K562 (cell line): ENCODE measurements at regions not wholly inside any gene's neighbourhood (a gene's known extent, or its start where the extent isn't known, plus 50 kb on each side); places are given as distances from the start of the nearest gene placed in this dataset.

Experiments used
- ATAC-seq: fragments of 200-7000 bp; cut with Tn5 transposase; 3 replicates; pipeline ENCODE4 v1.9.1; 2020; ENCODE audit warnings: moderate library complexity
- BruUV-seq: library from RNA; stranded (reverse); fragments of 400-500 nt; replicated peaks from 2 replicates; lab custom pipeline; 2021; lab: Mats Ljungman, UMichigan
- CTCF ChIA-PET: fragments of 300-600 bp; formaldehyde crosslinking; extraction: SDS; loops from one replicate; lab custom pipeline; 2021; ENCODE audit warnings: low intra/inter-chr PET ratio; lab: Yijun Ruan, JAX
- POLR2A ChIA-PET: fragments of 300-600, 350-650 bp; sonication (Branson Sonifier 250); formaldehyde crosslinking; extraction: SDS; loops from one replicate; lab custom pipeline; 2021; ENCODE audit warnings: antibody characterized with exemption, inconsistent platforms; lab: Yijun Ruan, JAX
- DNase-seq, 4 experiments: peaks; one replicate each; pipeline versions ENCODE4 v3.0.0 to v3.0.0-alpha.2; 2011 to 2018; ENCODE audit warnings: low spot score in 3 of 4, mixed read lengths in 3 of 4; ENCODE audit errors: extremely low read depth in 1 of 4
- FAIRE-seq: peaks from 2 replicates; lab custom pipeline; 2011; peaks lifted over from hg19 to GRCh38; lab: Jason Lieb, UNC
- H2AFZ ChIP-seq: 2 replicates; pipeline ENCODE4 v1.6.0; 2011; ENCODE audit warnings: low read depth, low read length, control low read depth, inconsistent platforms
- H3K27ac ChIP-seq: fragments of 200-600 bp; 3 replicates; pipeline ENCODE4 v1.8.0; 2011; ENCODE audit warnings: low read depth, mild to moderate bottlenecking, control low read depth, inconsistent platforms, low read length, moderate library complexity, mixed read lengths; ENCODE audit errors: extremely low read depth
- H3K27me3 ChIP-seq, 2 experiments: fragments of 300-600 bp in 1 of 2; 2 replicates in 1 of 2; 3 replicates in 1 of 2; pipeline versions ENCODE4 v1.6.0 to v1.8.0; 2011; ENCODE audit warnings: inconsistent platforms in 2 of 2, low read length in 2 of 2, mild to moderate bottlenecking in 1 of 2, mixed read lengths in 1 of 2, moderate library complexity in 1 of 2; ENCODE audit not compliant: control insufficient read depth in 2 of 2, insufficient read depth in 2 of 2
- H3K36me3 ChIP-seq: fragments of 300-600 bp; 3 replicates; pipeline ENCODE4 v1.8.0; 2011; ENCODE audit warnings: mild to moderate bottlenecking, low read length, inconsistent platforms; ENCODE audit not compliant: control insufficient read depth, insufficient read depth
- H3K4me1 ChIP-seq, 2 experiments: fragments of 200-600 bp in 1 of 2; replicated peaks in 1 of 2; 2 replicates in 1 of 2; 3 replicates in 1 of 2; pipeline versions ENCODE4 v1.5.1 to v1.8.0; 2011; ENCODE audit warnings: inconsistent platforms in 2 of 2, low read length in 2 of 2, mild to moderate bottlenecking in 1 of 2, mixed read lengths in 1 of 2, moderate library complexity in 1 of 2; ENCODE audit not compliant: control insufficient read depth in 2 of 2, insufficient read depth in 2 of 2
- H3K4me2 ChIP-seq: 2 replicates; pipeline ENCODE4 v1.6.1; 2011; ENCODE audit warnings: low read length, control low read depth, inconsistent platforms, mixed read lengths; ENCODE audit not compliant: insufficient read depth
- H3K4me3 ChIP-seq: fragments of 200-600 bp; sonication (generic), shearing (Covaris generic); 2 replicates; pipeline ENCODE4 v1.5.1; 2016; ENCODE audit warnings: control low read depth, inconsistent platforms
- H3K79me2 ChIP-seq: fragments of 200-600 bp; 3 replicates; pipeline ENCODE4 v1.8.0; 2011; ENCODE audit warnings: low read length, inconsistent platforms; ENCODE audit not compliant: control insufficient read depth, insufficient read depth
- H3K9ac ChIP-seq, 2 experiments: 2 replicates each; pipeline versions ENCODE4 v1.6.0 to v1.6.1; 2011; ENCODE audit warnings: low read depth in 2 of 2, low read length in 2 of 2, control low read depth in 1 of 2, inconsistent platforms in 1 of 2, mild to moderate bottlenecking in 1 of 2, mixed read lengths in 1 of 2; ENCODE audit not compliant: insufficient read depth in 1 of 2
- H3K9me1 ChIP-seq: one replicate; pipeline ENCODE4 v1.6.0; 2011; ENCODE audit warnings: inconsistent platforms, mild to moderate bottlenecking, low read length, moderate library complexity; ENCODE audit not compliant: control insufficient read depth, insufficient read depth
- H3K9me3 ChIP-seq: replicated peaks from 2 replicates; pipeline ENCODE4 v1.5.1; 2011; ENCODE audit warnings: low read depth, low read length, inconsistent platforms; ENCODE audit not compliant: control insufficient read depth, insufficient read depth
- H4K20me1 ChIP-seq: replicated peaks from 2 replicates; pipeline ENCODE4 v1.6.1; 2011; ENCODE audit warnings: low read length, inconsistent platforms, mixed read lengths; ENCODE audit not compliant: control insufficient read depth, insufficient read depth
- BCL6 ChIP-seq: fragments of 250-450 bp; sonication (Bioruptor Pico); IDR thresholded peaks from 2 replicates; pipeline ENCODE4 v1.4.0; 2020
- BMI1 ChIP-seq: fragments of 150-350 bp; IDR thresholded peaks from 2 replicates; pipeline ENCODE4 v1.6.1; 2014; ENCODE audit warnings: low read length
- BRD4 ChIP-seq: fragments of 200-600 bp; sonication (generic); IDR thresholded peaks from 2 replicates; pipeline ENCODE4 v1.6.1; 2017; ENCODE audit warnings: inconsistent platforms
- BRF1 ChIP-seq: IDR thresholded peaks from 3 replicates; pipeline ENCODE4 v1.6.1; 2011; ENCODE audit warnings: borderline replicate concordance, mild to moderate bottlenecking; ENCODE audit not compliant: insufficient read length; ENCODE audit errors: extremely low read depth
- JUNB ChIP-seq: fragments of 450-650 bp; formaldehyde crosslinking; conservative IDR thresholded peaks from 2 replicates; pipeline ENCODE4 v1.4.0; 2020; ENCODE audit warnings: mild to moderate bottlenecking
- KLF6 ChIP-seq: fragments of 250-450 bp; sonication (Bioruptor Pico); IDR thresholded peaks from 2 replicates; pipeline ENCODE4 v1.4.0; 2020; ENCODE audit warnings: mild to moderate bottlenecking, moderate library complexity, borderline replicate concordance
- MAFF ChIP-seq: IDR thresholded peaks from 2 replicates; pipeline ENCODE4 v1.6.1; 2012; ENCODE audit warnings: low read length, improper control_type of control experiment
- NBN ChIP-seq: fragments of 450-650 bp; IDR thresholded peaks from 2 replicates; pipeline ENCODE4 v1.6.1; 2016; ENCODE audit warnings: low read depth, mild to moderate bottlenecking
- RBM14 ChIP-seq: fragments of 200-400 bp; formaldehyde crosslinking; IDR thresholded peaks from 2 replicates; pipeline ENCODE4 v1.6.1; 2018; ENCODE audit warnings: low read depth, mild to moderate bottlenecking, low read length, moderate library complexity, borderline replicate concordance; ENCODE audit not compliant: insufficient read depth
- SIN3A ChIP-seq, 2 experiments: fragments of 150-350 bp in 1 of 2; IDR thresholded peaks; 2 replicates each; pipeline ENCODE4 v1.6.1; 2011 to 2016; ENCODE audit warnings: borderline replicate concordance in 2 of 2, low read depth in 2 of 2, low read length in 2 of 2, mild to moderate bottlenecking in 2 of 2, moderate library complexity in 2 of 2; ENCODE audit not compliant: control insufficient read depth in 1 of 2
- SIN3B ChIP-seq: fragments of 450-650 bp; IDR thresholded peaks from 2 replicates; pipeline ENCODE4 v1.6.1; 2017; ENCODE audit warnings: low read depth, mild to moderate bottlenecking, moderate library complexity
- STAG1 ChIP-seq: sonication (generic); formaldehyde crosslinking; IDR thresholded peaks from 2 replicates; pipeline ENCODE4 v1.5.0; 2020; ENCODE audit warnings: missing genetic modification reagents, borderline replicate concordance
- TSC22D4 ChIP-seq: fragments of 450-650 bp; IDR thresholded peaks from 2 replicates; pipeline ENCODE4 v1.6.1; 2016; ENCODE audit warnings: missing genetic modification characterization, missing biosample characterization, control low read depth
- ZNF407 ChIP-seq: fragments of 450-650 bp; IDR thresholded peaks from 2 replicates; pipeline ENCODE4 v1.6.1; 2016; ENCODE audit warnings: low read depth
- ZNF57 ChIP-seq: fragments of 450-650 bp; formaldehyde crosslinking; IDR thresholded peaks from 2 replicates; pipeline ENCODE4 v1.4.0; 2020; ENCODE audit warnings: mild to moderate bottlenecking, moderate library complexity
- ZNF668 ChIP-seq: fragments of 250-450 bp; sonication (Bioruptor Pico); IDR thresholded peaks from 2 replicates; pipeline ENCODE4 v1.8.0; 2022; ENCODE audit warnings: mild to moderate bottlenecking, inconsistent platforms
- ZNF780A ChIP-seq: fragments of 250-450 bp; sonication (Bioruptor Pico); IDR thresholded peaks from 2 replicates; pipeline ENCODE4 v1.5.0; 2021; ENCODE audit warnings: mild to moderate bottlenecking
- WGBS: fragments of 100-300 bp; shearing (Covaris generic); methylation state at CpG from one replicate; pipeline ENCODE4 v1.1.6; 2016; ENCODE audit warnings: low coverage, mixed read lengths; ENCODE audit not compliant: insufficient coverage; ENCODE audit errors: missing lambda C conversion rate; 5-methylcytosine and 5-hydroxymethylcytosine counted together
- in situ Hi-C: fragments of 300-500 bp; cut with MboI; formaldehyde crosslinking; loops from 4 replicates; pipeline ENCODE4 v1.15.0; 2018; ENCODE audit warnings: inconsistent platforms, mixed read lengths
- intact Hi-C: fragments of 100-400 bp; cut with micrococcal nuclease; formaldehyde crosslinking; loops from 2 replicates; pipeline ENCODE4 v1.14.2; 2022

GRCh38 chr6:16044211-16044643 lies 84.7 kb upstream of the MYLIP start:
- H3K4me1 ChIP-seq, result peaks cover 11 to 49% of the 10 kb centered on the region in 2 experiments
- peak overlapping the region; percentile 29 for H3K4me2 ChIP-seq
- H3K9ac ChIP-seq, result no peak overlapping the region
- BruUV-seq, result no TSS peak
- FAIRE-seq, result peak; percentile 35
- ChIA-PET POLR2A (interaction anchor here (0.7 kb wide), 1 partner anchor 16 kb away, joined by 3 read pairs; no protein-coding TSS in a partner anchor), CTCF (no interaction called here)
- peak; percentile 45 for ATAC-seq
- peak overlapping the region; percentile 73 for H2AFZ ChIP-seq
- DNase-seq, result peak in 2 of 4 experiments; percentile 43 to 70
- peak overlapping the region; percentile 52 for H3K27ac ChIP-seq
- H3K27me3 ChIP-seq, result no peaks in the 10 kb centered on the region
- H3K9me3 ChIP-seq, result peaks cover 15% of the 10 kb centered on the region
- in situ Hi-C loops, result no loop called here
- no peaks in the 10 kb centered on the region for H3K9me1 ChIP-seq
- 8% methylated on average over 2 of the region's 2 CpGs for WGBS
- H4K20me1 ChIP-seq, result no peaks in the 10 kb centered on the region
- intact Hi-C loops, result no loop called here
- no peaks in the 10 kb centered on the region; the same call in 2 of the 3 replicates for H3K36me3 ChIP-seq
- no peak overlapping the region for H3K4me3 ChIP-seq
- no peaks in the 10 kb centered on the region for H3K79me2 ChIP-seq
- no peak for TF ChIP-seq STAG1
- TF ChIP-seq MAFF, result no peak
- TF ChIP-seq ZNF668 (CRISPR knock-in tag), result peak; percentile 99
- TF ChIP-seq BMI1, result no peak
- TF ChIP-seq KLF6 (CRISPR knock-in tag), result peak; percentile 98
- TF ChIP-seq SIN3B, result no peak
- no peak for TF ChIP-seq BRF1
- no peak; the same call in 1 of the 2 replicates for TF ChIP-seq JUNB (CRISPR knock-in tag)
- no peak for TF ChIP-seq ZNF407
- TF ChIP-seq SIN3A (IDR thresholded peaks at IDR 0.05; ENCODE audit: borderline replicate concordance in 2 of 2, control insufficient read depth in 1 of 2, low read depth in 2 of 2, low read length in 2 of 2), result no peak
- TF ChIP-seq BRD4, result no peak
- TF ChIP-seq ZNF780A (CRISPR knock-in tag), result no peak
- peak; percentile 69; the same call in 1 of the 2 replicates for TF ChIP-seq BCL6 (CRISPR knock-in tag)
- no peak for TF ChIP-seq RBM14
- peak; percentile 84; the same call in 1 of the 2 replicates for TF ChIP-seq ZNF57 (CRISPR knock-in tag)
- TF ChIP-seq NBN, result no peak
- TF ChIP-seq TSC22D4 (tag), result no peak
